ENCODE measurements at regions not wholly inside any gene's neighbourhood (a gene's known extent, or its start where the extent isn't known, plus 50 kb on each side); places are given as distances from the start of the nearest gene placed in this dataset.

DNA sequence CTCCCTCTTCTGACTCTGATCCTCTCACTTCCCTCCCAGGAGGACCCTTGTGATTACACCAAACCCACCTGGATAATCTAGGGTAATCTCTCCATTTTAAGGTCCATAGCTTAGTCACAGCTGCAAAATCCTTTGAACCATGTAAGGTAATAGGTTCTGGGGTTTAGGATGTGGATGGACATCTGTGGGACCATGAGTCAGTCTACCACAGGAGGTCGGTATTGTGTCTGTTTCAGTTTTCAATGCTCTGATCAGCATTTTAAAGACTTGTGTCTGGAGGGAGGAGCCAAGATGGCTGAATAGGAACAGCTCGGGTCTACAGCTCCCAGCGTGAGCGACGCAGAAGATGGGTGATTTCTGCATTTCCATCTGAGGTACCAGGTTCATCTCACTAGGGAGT, 112.6 kb downstream of the CAVIN4 start:
- no peaks in the 10 kb centered on the region for H3K27me3 ChIP-seq (ENCODE audit: insufficient read depth, low read depth)
- no peaks in the 10 kb centered on the region for H3K79me2 ChIP-seq (ENCODE audit: insufficient read depth, low read depth)
- no peak overlapping the region for H3K4me2 ChIP-seq
- H3K36me3 ChIP-seq (ENCODE audit: insufficient read depth) = no peaks in the 10 kb centered on the region
- H3K9ac ChIP-seq = no peak overlapping the region
- H2AFZ ChIP-seq (ENCODE audit: low read depth) = no peak overlapping the region
- TF ChIP-seq, protein P1, sequence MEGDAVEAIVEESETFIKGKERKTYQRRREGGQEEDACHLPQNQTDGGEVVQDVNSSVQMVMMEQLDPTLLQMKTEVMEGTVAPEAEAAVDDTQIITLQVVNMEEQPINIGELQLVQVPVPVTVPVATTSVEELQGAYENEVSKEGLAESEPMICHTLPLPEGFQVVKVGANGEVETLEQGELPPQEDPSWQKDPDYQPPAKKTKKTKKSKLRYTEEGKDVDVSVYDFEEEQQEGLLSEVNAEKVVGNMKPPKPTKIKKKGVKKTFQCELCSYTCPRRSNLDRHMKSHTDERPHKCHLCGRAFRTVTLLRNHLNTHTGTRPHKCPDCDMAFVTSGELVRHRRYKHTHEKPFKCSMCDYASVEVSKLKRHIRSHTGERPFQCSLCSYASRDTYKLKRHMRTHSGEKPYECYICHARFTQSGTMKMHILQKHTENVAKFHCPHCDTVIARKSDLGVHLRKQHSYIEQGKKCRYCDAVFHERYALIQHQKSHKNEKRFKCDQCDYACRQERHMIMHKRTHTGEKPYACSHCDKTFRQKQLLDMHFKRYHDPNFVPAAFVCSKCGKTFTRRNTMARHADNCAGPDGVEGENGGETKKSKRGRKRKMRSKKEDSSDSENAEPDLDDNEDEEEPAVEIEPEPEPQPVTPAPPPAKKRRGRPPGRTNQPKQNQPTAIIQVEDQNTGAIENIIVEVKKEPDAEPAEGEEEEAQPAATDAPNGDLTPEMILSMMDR (conservative IDR thresholded peaks at IDR 0.05; ENCODE audit: low read depth, low read length) = no peak
- no peak overlapping the region for H3K27ac ChIP-seq
- H3K4me1 ChIP-seq (ENCODE audit: low read depth, poor library complexity, severe bottlenecking) = peaks cover 15% of the 10 kb centered on the region
- H4K20me1 ChIP-seq (ENCODE audit: insufficient read depth) = no peaks in the 10 kb centered on the region
- H3K4me3 ChIP-seq (IDR thresholded peaks at IDR 0.05; ENCODE audit: insufficient read depth, low read depth, low read length) = no peak overlapping the region

DNA sequence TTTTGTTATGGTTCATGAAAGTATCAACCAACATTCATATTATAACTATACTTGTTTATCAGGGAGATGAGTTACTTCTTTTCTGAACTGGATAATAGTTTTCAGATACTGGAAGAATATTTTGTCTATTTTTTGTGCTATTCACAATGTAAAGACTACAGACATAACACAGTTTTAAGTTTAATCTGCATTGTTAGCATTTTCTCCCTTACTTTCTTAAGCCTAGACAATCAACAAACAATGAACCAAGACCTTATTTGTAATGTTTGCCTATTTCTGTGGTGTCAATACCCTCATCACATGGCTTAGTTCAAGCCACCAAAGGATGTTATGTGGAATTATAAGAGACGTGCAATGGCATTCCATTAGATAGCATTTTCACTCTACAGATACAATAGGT, 119.5 kb downstream of the CAVIN4 start:
- Histone ChIP-seq H3K36me3 (ENCODE audit: insufficient read depth) (no peaks in the 10 kb centered on the region), H3K79me2 (ENCODE audit: insufficient read depth, low read depth) (no peaks in the 10 kb centered on the region), H3K9ac (no peak overlapping the region), H3K4me3 (IDR thresholded peaks at IDR 0.05; ENCODE audit: insufficient read depth, low read depth, low read length) (no peak overlapping the region), H3K4me2 (no peak overlapping the region), H3K27me3 (ENCODE audit: insufficient read depth, low read depth) (no peaks in the 10 kb centered on the region), H3K4me1 (ENCODE audit: low read depth, poor library complexity, severe bottlenecking) (no peaks in the 10 kb centered on the region), H4K20me1 (ENCODE audit: insufficient read depth) (no peaks in the 10 kb centered on the region), H3K27ac (no peak overlapping the region), H2AFZ (ENCODE audit: low read depth) (no peak overlapping the region)
- TF ChIP-seq, protein P1 (conservative IDR thresholded peaks at IDR 0.05; ENCODE audit: low read depth, low read length) = no peak

DNA sequence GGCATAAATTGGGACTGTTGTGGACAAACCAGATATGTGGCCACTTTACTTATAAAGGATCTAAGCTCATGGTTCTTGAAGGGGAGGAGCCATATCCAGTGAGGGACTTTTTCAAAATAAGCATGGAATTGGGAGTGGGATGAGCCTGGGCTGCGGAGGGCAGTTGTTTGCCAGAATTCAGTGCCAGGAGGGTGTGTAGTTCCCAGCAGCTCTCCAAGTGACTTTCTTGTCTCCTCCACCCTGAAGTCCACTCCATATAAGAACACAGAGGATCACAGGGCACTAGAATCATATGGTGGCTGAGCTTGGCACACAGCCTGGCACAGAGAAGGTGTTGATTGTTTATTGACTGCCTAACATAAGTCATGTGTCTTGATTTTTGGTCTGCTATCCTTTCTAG, 121.1 kb downstream of the CAVIN4 start:
- Histone ChIP-seq H3K4me2 (no peak overlapping the region), H4K20me1 (ENCODE audit: insufficient read depth) (no peaks in the 10 kb centered on the region), H3K79me2 (ENCODE audit: insufficient read depth, low read depth) (no peaks in the 10 kb centered on the region), H2AFZ (ENCODE audit: low read depth) (no peak overlapping the region), H3K27ac (no peak overlapping the region), H3K4me1 (ENCODE audit: low read depth, poor library complexity, severe bottlenecking) (no peaks in the 10 kb centered on the region), H3K9ac (no peak overlapping the region), H3K36me3 (ENCODE audit: insufficient read depth) (no peaks in the 10 kb centered on the region), H3K27me3 (ENCODE audit: insufficient read depth, low read depth) (no peaks in the 10 kb centered on the region), H3K4me3 (IDR thresholded peaks at IDR 0.05; ENCODE audit: insufficient read depth, low read depth, low read length) (no peak overlapping the region)
- TF ChIP-seq, protein P1 (conservative IDR thresholded peaks at IDR 0.05; ENCODE audit: low read depth, low read length) = no peak

DNA sequence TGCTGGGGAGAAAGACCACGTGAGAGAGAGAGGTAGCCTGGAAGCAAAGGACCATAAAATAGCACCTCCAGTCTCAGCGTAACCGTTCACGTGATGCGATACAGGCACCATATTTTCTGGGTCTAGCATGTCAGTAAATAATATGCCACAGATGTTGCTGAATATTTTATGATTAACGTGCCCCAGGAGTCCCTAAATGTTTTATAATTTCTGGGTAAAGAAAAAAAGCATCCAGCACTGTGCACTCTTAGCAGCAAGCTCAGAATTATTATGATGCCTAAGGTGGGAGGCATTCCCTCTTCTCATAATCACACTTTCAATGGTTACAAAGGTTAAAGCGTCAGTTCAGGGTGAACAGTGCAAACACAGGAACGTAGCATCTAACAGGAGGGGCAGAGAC, 121.8 kb downstream of the CAVIN4 start:
- Histone ChIP-seq H2AFZ (ENCODE audit: low read depth) (no peak overlapping the region), H3K9ac (no peak overlapping the region), H3K4me2 (no peak overlapping the region), H3K36me3 (ENCODE audit: insufficient read depth) (no peaks in the 10 kb centered on the region), H3K27ac (no peak overlapping the region), H3K4me3 (IDR thresholded peaks at IDR 0.05; ENCODE audit: insufficient read depth, low read depth, low read length) (no peak overlapping the region), H3K79me2 (ENCODE audit: insufficient read depth, low read depth) (no peaks in the 10 kb centered on the region), H3K27me3 (ENCODE audit: insufficient read depth, low read depth) (no peaks in the 10 kb centered on the region), H3K4me1 (ENCODE audit: low read depth, poor library complexity, severe bottlenecking) (no peaks in the 10 kb centered on the region), H4K20me1 (ENCODE audit: insufficient read depth) (no peaks in the 10 kb centered on the region)
- TF ChIP-seq, protein P1 (conservative IDR thresholded peaks at IDR 0.05; ENCODE audit: low read depth, low read length) = no peak

All from KMS-11 (cell line).